DMS53 treated with DMSO at 0.1 percent for 48 hours (cell line): ENCODE measurements at regions not wholly inside any gene's neighbourhood (a gene's known extent, or its start where the extent isn't known, plus 50 kb on each side); places are given as distances from the start of the nearest gene placed in this dataset.
A peak's percentile ranks its signal among the peaks of the same experiment; 100 is the strongest.

Experiments
- DNase-seq: peaks from one replicate; lab custom pipeline; 2025; ENCODE audit not compliant: unreplicated experiment; lab: John Stamatoyannopoulos, UW

DNA sequence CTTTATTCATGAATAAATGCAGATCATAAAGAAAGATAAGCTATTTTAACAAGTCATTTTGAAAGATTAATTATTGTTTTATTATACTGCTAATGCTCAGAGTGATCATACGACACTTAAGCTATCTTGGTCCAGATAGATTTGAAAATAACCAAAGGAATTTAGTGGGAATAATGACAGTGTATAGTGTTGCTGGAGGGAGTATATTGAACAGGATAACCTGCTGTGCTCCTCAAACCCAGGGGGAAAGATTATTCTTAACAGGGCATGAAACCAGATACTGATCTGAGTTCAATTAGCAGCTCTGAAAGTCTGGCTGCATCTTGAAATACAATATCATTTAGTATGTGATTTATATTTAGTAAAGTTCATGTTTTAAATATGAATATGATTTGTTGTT, 216.3 kb upstream of the ITGA4 start:
- no peak for DNase-seq

DNA sequence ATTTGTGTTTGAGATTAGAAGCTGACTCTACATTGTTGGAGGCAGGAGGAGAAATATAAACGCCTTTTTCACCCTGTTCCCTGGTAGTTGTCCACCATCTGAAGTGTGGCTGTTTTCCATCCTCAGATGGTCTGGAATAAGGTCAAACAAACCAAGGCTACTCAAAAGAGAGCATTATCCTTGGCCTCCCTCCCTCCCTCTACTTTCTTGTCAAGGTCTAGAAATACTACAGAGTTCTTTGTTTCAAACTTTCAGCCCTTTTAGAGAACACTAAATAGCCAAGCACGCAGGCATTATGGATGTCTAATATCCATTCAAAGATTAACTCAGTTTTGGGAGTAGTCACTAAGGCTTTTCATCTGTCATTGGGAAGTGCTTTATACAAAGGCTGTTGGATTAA, 215.8 kb upstream of the ITGA4 start:
- no peak for DNase-seq

DNA sequence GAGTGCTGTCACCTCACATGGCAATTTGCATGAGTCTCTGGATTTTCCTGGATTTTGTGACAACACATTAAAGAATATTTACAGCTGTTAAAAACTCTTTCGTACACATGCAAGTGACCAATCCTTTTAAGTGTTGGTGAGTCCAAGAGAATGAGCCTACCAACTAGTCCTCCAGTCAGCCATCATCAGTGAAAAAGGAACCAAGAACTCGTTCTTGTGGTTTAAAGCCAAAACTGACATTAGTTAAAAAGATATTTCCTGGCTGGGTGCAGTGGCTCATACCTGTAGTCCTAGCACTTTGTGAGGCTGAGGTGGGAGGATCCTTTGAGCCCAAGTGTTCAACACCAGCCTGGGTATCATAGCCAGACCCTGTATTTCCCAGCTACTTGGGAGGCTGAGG, 215.4 kb upstream of the ITGA4 start:
- no peak for DNase-seq

DNA sequence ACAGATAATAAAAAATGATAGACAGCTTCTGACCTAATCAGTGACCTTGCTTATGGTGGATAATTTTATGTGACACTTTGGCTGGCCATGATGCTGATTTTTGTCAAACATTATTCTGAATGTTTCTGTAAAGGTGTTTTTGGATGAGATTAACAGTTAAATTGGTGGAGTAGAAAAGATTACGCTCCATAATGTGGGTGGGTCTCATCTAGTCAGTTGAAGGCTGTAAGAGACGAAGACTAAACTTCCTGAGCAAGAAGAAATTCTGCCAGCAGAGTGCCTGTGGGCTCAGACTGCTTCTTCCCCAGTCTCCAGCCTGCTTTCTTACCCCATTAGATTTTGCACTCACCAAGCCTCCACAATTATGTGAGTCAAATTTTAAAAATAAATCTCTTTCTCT, 214.9 kb upstream of the ITGA4 start:
- no peak for DNase-seq

DNA sequence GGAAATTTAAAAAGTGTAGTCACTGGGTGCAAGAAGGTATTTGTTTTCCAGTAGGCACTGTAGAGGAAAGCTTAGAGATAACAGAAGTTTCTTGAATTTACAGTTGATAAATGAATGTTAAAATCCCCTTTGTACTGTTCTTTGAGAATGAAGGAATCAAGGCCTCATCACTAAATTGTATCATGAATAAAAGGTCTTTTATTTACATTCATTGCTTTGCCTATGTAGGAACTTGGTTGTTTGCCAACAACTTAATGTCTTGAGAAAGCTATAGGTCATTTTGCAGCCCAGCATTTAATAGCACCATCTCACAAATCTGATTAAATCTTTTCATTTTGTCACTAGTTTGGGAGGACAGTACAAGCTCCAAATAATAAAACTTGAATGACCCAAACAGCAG, 213.9 kb upstream of the ITGA4 start:
- DNase-seq = no peak

DNA sequence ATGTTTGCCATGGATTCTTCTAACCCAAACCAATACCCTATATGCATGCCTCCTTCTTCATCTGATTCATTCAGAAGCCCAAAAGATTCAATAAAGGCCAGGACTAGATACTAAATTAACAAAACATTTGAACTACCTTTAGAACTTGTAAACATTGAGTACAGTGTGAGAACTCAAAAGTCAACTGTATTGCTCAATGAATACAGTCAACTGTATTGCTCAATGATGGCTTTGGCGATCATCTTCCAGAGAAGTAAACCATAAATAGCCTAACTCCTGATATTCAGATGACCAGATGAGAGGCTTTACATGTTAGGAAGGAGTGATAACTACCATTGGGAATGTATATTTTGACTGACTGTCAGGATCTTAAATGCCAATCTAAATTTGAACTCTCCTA, 206.5 kb upstream of the ITGA4 start:
- DNase-seq = no peak

DNA sequence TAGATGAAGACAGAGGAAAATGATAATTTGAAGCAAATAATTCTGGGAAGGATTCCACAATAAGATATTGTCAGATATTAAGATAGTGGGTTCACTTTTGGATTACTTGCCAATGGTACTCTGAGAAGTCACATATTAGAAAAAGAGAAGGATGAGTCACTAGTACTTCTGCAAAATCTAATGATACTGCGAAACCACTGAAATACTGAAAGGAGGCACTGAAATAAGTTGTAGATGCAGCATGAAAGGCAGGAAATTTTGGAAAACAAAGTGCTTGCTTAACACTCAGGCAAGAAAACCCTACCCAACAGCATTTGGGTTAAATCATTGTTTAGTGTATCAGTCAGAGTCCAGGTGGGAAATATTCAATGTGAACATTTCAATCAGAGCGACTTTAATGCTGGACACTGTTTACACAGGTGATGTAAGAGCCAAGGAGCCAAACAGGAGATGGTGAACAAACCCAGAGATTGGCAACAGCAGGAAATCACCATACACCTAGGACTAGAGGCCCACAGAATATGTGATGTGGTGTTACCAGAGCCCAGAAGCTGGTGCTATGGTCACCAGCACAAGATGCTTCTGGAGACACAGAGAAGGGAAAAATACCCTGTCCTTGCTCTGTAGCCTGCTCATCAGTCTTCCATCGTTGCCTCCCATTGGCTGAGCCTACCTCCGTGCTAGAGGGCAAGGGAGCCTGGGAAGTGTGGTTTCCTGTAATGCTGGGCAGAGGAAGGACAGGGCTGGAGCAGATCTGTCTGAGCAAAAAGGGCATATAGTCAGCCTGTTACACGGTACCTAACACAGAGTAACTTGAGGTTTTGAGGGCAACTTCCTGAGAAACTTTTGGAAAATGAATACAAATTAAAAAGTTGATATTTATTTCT, 204.7 kb upstream of the ITGA4 start:
- peak; percentile 14 for DNase-seq

DNA sequence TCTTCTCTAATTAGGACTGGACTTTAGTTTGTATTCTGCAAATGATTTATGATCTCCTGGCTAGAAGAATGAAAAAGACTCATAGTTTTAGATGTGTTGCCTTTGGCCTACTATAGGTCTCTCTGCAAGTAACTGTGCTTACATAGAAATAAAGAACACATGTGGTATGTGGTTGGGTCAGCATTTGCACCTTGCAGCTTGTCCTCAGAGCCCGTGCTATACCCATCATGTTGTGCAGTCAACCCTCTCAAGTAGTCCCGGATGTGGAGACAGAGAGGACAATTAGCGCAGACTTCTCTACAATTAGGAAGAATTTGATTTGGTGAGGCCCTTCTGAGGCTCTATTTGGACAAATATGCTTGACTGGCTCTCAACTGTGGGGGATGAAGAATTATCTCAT, 203.7 kb upstream of the ITGA4 start:
- DNase-seq = no peak

DNA sequence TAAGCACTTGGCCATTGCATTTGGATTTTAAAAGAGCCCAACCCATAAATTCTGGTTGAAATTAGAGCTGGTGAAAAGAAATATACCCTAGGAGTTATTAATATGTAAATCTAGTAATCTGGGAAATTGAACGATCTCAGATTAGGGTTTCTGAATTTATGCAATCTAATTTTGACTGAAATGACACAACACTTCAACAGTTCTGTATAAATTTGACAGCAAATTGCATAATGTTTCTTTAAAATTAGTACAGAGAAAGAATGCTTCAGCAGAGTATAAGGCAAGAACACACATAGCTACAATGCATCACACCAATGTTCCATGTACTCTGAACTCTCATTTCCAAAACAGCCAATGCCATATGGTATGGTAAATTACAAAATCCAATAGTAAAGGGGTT, 201.5 kb upstream of the ITGA4 start:
- DNase-seq = no peak

DNA sequence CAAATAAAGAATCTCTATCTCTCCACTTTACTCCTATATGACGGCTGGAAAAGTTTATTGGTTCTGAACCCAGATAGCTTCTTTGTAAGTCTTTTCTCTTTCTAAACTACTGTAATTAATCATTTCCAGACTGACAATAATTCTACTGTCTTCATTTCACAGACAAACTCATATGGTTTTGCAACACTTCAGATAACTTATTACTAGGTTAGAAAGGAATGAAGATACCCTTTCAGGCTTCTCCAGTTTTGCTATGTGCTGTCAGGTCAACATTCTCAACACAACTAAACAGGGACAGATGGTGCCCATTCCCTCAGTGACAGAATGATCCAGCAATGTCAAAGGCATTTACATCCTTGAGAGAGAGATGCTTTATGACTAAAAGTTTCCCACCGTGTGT, 198.5 kb upstream of the ITGA4 start:
- DNase-seq = no peak

DNA sequence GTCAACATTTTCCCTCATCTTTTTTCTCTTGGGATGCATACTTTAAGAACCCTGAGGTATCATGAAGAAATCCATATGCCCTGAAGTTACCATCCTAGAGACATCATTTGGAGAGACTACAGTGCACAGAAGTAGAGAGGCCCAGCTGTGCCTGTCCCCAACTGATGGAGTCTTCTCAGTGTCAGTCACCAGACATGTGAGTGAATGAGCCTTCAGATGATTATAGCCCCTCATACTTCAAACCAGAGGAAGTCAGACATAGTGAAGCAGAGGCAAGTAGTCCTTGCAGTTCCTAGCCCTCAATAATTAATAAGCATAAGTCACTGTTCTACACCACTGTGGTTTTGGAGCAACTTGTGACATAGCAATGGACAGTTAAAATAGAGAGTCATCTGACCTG, 194.4 kb upstream of the ITGA4 start:
- DNase-seq = no peak

DNA sequence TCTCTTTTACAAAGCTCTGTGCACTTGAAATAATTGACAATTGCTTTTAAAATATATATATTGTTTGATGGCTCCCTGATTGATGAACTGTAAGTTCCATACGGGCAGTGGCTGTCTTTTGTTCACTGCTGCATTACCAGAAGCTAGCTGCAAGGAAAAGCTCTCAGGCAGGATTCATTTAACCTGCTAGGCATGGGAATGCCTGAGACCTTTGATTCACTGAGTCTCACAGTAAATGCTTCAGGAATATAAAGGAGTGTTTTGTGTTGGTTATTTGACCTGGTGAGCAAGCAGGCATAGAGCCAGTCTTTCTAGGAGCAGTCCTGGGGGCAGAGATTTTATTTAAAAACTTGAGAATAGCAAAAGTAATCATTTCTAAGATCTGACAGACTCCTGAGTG, 193.2 kb upstream of the ITGA4 start:
- no peak for DNase-seq

DNA sequence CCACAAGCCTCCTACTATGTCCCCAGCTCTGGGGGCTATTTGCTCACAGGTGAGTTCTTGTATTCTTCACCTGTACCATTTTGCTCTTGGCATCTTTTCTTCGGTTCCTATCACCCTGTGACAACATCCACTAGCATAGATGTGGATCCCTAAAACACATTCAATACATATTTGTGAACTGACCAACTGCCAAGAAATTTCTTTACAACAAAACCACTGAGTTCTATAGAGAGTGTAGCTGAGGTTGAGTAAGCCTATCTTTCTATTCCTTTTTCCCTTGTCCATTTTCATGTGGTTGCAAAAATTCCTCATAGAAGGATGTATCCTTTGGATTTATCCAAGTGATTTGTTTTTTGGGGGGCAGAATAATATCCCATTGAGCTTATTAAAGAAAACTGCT, 192.7 kb upstream of the ITGA4 start:
- no peak for DNase-seq

DNA sequence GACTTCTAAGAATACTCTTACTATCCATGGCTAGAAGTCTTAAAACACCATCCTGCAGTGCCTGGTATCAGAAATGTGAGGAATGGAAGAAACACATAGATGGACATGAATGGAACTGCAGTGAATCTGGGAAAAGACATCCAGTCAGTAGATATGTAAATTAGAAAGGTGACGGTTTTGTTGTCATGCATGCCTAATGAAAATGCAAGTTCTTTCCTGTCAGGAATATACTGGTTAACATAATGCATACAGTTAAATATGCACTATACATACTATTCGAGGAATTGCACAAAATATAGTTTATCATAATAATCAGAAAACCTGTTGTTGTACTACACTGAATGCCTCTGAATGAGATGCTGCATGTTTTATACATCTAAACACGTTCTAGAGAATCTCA, 190.6 kb upstream of the ITGA4 start:
- no peak for DNase-seq

DNA sequence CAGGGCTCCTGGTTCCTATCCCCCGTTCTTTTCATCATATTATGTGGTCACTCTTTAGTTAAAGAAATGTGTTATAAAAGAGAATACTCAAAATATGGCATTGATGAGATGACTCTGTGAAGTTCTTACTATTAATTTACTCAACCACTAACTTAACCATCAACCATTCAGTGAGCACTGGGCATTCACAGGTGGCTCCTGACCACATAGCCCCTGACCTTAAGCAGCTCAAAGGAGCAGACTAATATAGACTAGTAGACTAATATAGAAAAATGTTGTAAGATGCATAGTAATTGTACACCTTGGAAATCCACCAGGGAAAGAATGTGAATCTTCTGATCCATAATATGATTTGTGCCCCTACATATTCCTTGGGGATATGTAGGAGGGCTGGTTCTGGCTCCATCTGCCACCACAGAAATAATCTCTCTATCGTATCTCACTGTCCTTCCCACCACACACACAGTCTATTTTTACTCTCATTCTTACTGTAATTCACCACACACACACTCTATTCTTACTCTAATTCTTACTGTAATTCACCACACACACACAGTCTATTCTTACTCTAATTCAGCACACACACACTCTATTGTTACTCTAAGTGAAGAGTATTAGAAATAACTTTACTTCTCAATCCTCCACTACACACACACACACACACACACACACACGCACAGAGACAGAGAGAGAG, 188.9 kb upstream of the ITGA4 start:
- DNase-seq = no peak

DNA sequence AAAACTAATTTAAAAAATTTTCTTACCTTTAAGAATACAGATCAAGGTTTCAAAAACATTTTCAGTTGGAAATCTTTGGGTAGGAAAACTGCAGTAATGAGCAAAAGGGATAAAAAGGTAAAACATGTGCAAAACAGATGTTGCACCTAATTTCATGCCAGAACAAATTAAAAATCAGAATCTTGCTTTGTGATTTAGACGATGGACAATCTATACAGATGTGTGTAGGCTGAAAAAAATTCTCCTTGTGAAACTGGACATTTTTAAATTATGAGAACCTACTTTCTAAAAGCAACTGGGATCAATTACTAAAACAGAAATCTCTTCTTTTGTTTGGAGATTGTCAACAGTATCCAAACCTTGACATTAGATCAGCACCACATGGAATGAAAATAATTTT, 183.2 kb upstream of the ITGA4 start:
- DNase-seq = no peak

DNA sequence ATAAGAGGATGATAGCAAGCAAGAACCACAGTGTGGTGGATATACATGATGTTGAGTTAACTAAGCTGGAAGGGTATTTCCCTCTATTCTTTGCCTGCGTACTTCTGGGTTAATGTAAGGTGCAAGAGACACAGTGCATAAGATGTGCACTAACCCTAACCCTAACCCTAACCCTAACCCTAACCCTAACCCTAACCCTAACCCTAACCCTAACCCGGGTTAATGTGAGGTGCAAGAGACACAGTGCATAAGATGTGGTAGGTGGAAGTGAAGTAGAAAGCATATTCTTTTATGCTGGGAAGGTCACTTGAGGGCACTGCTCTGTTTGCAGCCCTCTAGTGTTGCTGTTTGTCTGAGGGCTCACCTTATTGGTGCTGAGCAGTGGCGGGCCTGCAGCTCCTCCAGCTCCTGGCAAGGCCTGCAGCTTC, 181.5 kb upstream of the ITGA4 start:
- DNase-seq = no peak

DNA sequence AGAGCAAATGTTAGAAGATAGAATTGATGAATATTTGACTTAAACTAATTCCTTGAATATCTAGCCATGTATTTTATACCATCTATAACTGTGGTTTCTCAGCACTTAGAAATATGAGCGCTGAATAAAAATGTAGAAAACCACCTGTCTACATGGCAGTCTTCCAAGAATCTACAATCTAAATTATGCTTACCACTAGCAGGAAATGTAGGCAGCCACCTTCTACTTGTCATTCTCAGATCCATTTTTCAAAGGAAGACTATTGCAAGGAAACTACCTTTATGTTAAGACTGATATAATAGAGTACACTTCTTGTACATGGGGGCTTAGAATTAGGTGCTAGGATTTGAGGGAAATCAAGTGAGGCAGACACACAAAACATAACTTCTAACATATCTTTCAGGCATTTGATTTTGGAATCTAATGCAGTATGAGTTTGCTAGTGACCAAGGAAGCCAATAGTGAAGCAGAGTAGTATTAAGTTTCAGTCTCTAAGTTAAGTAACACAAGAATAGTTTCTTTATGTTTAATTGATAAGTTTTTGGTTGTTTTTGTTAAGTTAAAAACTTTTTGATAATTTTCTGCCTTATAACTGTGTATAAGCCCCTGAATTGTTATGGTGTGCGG, 175.9 kb upstream of the ITGA4 start:
- no peak for DNase-seq

DNA sequence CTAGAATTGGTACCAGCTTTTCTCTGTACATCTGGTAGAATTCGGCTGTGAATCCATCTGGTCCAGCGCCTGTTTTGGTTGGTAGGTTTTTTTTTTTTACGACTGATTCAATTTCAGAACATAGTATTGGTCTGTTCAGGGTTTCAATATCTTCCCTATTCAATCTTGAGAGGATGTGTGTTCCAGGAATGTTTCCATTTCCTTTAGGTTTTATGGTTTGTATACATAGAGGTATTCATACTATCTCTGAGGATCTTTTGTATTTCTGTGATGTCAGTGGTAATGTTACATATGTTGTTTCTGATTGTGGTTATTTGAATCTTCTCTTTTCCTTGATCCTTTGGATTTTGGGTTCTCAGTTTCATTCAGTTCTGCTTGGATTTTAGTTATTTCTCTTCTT, 172.1 kb upstream of the ITGA4 start:
- DNase-seq = no peak

DNA sequence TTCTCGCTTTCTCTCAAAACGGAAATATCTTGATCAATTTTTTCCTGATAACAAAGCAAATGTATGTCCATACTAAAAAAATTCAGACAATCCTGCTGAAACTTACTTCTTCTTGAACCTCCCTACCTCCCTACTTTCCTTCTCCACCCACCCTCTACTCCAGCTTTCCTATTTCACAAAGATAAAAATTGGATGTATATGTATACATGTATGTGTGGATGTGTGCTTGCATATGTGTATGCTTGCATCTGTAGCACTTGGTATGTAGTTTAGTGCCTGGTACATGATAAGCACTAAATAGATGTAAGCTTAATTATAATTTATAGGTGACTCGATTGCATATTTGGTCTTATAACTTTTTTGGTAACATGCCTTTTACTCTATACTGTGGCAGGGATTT, 167.5 kb upstream of the ITGA4 start:
- DNase-seq = no peak

DNA sequence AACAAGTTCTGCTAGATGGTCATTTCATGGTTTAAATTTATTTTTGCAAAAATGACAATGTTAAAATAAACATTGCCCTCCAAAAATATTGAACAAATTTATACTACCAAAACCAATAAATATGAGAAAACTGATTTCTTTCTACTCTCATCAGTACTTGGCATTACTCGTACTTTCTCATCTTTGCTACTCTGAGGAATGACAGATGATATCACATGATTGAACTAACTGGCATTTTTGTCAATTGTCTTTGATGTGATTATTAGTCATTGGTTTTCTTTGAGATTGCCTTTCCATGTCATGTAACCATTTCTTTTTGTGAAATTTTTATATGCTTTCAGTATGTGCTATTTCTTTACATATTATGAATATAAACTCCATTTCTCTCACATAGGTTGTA, 167.0 kb upstream of the ITGA4 start:
- no peak for DNase-seq

DNA sequence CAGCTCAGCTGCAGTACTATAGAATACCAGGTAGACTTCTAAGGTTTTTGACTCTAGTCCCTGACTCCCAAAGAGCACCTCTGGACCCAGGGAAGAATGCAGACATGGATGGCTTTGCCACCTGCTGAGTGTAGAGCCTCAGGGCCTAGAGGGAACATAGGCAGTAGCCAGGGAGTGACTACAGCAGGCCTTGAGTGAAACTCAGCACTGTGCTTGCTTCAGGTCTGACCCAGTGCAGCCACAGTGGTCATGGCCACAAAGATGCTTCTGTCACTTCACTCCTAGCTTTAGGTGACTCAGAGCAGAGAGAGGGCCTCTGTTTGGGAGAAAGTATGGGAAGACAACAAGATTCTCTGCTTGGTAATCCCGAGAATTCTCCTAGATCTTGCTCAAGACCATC, 162.2 kb upstream of the ITGA4 start:
- no peak for DNase-seq
